ENCODE measurements at regions not wholly inside any gene's neighbourhood (a gene's known extent, or its start where the extent isn't known, plus 50 kb on each side); places are given as distances from the start of the nearest gene placed in this dataset.

- TF ChIP-seq, protein P1, sequence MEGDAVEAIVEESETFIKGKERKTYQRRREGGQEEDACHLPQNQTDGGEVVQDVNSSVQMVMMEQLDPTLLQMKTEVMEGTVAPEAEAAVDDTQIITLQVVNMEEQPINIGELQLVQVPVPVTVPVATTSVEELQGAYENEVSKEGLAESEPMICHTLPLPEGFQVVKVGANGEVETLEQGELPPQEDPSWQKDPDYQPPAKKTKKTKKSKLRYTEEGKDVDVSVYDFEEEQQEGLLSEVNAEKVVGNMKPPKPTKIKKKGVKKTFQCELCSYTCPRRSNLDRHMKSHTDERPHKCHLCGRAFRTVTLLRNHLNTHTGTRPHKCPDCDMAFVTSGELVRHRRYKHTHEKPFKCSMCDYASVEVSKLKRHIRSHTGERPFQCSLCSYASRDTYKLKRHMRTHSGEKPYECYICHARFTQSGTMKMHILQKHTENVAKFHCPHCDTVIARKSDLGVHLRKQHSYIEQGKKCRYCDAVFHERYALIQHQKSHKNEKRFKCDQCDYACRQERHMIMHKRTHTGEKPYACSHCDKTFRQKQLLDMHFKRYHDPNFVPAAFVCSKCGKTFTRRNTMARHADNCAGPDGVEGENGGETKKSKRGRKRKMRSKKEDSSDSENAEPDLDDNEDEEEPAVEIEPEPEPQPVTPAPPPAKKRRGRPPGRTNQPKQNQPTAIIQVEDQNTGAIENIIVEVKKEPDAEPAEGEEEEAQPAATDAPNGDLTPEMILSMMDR (conservative IDR thresholded peaks at IDR 0.05; ENCODE audit: low read depth, low read length) = no peak
- no peak for TF ChIP-seq EZH2 (IDR thresholded peaks at IDR 0.05; ENCODE audit: borderline replicate concordance, low read depth, low read length, poor library complexity, severe bottlenecking)
These were observed 232.9 kb upstream of the CRY1 start for GRCh38 chr12:107326237-107326636.
